Hematopoietic multipotent progenitor cell treated with erythropoietin and hydrocortisone succinate and interleukin-3 and kit ligand, for 4 days (in vitro differentiated cells): ENCODE measurements at regions not wholly inside any gene's neighbourhood (a gene's known extent, or its start where the extent isn't known, plus 50 kb on each side); places are given as distances from the start of the nearest gene placed in this dataset.
A peak's percentile ranks its signal among the peaks of the same experiment; 100 is the strongest.

Experiments
- DNase-seq: peaks from one replicate; pipeline ENCODE4 v3.0.0-alpha.2; 2015

DNA sequence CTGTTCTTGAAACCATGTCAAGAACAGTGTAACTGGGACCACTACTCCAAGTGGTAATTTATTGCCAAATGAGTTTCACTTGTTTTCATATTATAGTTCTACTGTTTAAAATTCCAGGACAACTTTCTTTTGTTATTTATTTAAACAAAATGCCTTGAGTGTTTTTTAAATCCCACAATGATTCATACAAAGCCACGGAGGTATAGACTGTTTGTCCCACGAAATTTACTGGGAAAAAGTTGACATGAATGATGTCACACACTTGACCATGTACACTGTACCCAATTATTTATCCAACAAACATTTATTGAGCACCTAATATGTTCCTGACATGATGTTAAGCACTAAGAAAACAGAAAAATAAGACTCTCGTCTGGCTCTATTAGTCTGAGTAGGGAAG lies 243.9 kb upstream of the SIX2 start:
- DNase-seq: no peak

DNA sequence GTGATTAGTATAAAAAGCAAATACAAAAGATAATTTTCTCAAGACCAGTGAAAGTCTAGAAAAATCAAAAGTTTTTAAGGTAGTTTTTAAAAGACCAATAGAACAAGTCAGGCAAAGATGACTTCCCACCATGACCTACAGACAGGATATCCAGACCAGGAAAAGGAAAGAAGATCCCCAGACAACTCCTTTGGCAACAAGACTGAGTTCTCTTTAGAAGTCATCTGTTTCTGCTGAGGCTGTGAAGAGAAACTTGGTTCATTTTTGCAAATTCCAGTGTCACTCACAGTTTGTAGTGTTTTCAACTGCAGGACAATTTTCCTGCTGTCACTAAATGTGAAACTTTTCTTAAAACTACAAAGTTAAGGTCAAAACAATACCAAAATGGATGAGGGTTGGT lies 240.9 kb upstream of the SIX2 start:
- no peak for DNase-seq

- no peak for DNase-seq
Measured at GRCh38 chr2:45248214-45248613, 239.0 kb upstream of the SIX2 start.

GRCh38 chr2:45244928-45245327 lies 235.7 kb upstream of the SIX2 start:
- DNase-seq: no peak

- no peak for DNase-seq
Measured at GRCh38 chr2:45242161-45242741, 233.0 kb upstream of the SIX2 start.

- DNase-seq: no peak
Measured at GRCh38 chr2:45241061-45241561, 231.9 kb upstream of the SIX2 start.

DNA sequence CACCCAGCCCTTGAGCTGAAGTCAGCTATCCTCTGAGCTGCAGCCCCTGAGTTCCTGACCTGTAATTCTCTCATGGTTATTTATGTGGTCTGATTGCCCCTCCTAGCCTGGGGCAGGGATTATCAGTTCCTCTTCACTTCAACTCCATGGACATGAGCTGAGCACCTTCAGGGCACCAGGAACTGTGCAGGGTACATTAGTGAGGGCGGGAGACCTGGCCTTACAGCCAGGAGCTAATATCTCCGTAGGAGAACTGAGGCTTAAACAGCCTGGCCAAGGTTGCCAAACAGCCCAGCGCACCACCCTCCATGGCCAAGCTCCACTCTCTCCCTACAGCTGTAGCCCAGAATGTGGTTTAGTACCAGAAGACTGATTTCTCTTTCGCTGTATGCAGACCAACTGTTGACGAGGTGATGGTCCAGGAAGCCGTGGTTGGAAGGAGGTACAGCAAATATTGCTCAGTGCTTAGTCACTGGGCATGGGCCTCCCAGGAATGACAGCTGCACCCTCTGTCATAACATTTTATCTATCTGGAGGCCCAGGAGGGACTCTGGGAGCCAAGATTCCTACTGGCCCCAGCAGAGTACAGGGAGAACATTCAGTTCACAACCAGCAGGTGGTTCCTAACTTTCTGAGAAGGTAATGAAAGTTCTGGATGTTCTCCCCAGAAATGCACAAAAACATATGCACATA lies 228.7 kb upstream of the SIX2 start:
- DNase-seq: peak; percentile 51

GRCh38 chr2:45237128-45237527 lies 227.9 kb upstream of the SIX2 start:
- peak; percentile 27 for DNase-seq

GRCh38 chr2:45236268-45236667 lies 227.0 kb upstream of the SIX2 start:
- DNase-seq: no peak

- no peak for DNase-seq
Measured at GRCh38 chr2:45233301-45233700, 224.0 kb upstream of the SIX2 start.

- no peak for DNase-seq
Measured at GRCh38 chr2:45232818-45233217, 223.6 kb upstream of the SIX2 start.

DNA sequence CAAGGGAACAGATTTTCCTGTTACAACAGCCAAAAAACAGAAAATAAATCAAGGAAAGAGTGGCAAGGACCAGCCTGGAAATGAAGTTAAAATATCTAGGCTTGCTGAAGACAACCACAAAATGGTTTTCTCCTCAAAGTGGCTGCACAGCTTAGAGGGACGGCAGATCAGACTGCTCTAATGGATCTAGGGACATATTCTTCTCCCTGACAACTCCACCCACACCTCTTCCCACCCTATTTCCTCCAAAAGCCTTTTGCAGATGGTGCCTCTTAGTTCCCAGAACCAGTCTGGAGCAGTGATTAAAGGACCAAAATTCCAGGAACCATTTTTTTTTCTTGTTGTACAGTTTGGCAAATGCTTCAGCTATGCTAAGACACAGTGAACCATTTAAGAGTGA lies 220.2 kb upstream of the SIX2 start:
- DNase-seq: no peak

DNA sequence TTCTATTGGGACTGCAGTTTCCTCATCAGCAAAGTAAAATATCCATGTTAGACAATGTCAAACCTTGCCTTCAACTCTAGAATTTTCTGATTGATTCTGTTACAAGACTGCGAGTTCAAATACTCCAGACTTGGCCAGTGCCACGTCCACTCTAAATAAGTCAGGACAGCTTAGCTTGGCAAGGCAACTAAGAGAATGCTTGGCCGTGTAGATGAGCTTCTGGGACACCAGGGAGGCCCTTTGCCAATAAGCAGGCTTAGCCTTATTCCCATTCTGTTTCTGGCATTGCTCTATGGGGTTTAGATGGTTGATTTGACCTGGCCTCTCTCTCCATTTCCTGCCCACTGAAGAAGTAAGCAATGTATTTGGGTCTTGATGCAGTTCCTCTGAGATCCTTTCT lies 218.1 kb upstream of the SIX2 start:
- DNase-seq: no peak

DNA sequence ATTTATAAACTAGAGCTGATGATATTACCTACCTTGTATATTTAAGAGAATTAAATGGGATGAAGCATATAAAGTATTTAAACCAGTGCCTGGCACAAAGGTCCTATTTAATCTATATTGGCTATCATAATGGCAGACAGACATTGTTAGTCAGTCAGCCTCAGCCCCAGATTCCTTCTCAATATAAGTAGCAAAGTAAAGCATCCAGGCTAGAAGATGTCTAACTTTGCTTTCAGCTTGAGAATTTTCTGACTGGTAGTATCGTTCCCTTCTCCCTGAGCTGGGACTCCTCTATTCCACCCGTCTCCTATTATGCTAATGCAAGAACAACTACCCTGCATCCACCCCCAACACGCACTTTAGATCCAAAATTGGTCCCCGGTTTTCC lies 215.7 kb upstream of the SIX2 start:
- DNase-seq: no peak

DNA sequence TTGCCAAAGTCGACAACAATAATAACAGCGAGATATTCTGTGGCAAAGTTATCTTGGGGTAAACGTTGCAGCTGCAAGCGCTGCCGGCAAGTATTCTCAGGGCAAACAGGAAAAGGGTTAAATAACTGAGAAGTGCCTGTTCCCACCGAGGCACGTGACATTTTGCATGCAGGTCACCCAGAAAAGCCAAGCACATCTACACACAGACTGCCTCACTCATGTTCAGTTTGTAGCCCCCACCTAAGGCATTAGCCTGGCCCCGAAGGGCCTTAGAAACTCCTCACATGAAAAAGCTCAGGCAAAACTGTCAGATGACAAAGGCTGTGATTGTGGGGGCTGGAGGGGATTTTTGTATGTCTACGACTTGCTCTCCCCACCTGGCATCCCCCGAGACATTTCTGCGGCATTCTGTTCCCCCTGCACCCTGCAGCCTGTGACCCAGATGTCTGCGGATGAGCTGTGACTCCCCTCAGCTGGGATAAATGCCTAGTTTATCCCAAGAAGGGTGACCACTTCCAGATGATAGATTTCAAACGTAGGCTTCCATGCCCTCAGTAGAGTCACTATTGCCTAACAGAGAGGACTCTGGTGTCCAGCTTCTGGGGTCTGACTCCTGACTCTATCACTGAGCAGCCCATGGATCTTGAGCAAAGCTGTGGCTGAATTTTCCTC lies 215.2 kb upstream of the SIX2 start:
- DNase-seq: peak; percentile 34

GRCh38 chr2:45223531-45223930 lies 214.3 kb upstream of the SIX2 start:
- no peak for DNase-seq

DNA sequence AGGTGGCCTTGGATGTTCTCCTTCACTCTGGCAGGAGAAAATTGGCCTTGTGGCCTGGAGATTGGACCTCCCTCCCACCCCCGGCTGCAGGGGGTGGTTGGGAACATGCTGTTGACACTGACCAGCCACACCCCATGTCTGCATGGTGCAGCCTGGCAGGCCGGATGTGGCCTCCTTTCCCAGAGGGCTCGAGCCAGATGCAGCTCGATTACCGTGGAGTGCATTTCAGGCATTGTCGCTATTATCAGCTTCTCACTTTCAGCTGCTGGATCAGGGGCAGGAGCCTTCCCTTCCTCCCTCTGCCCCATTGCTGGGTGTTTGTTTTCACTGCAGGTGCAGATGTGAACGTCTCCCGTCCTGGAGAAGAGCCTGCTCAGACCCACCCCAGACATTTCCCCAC lies 211.0 kb upstream of the SIX2 start:
- peak; percentile 24 for DNase-seq

- DNase-seq: no peak
Measured at GRCh38 chr2:45218931-45219339, 209.7 kb upstream of the SIX2 start.

- no peak for DNase-seq
Measured at GRCh38 chr2:45218297-45218696, 209.0 kb upstream of the SIX2 start.

- DNase-seq: no peak
Measured at GRCh38 chr2:45216118-45216517, 206.9 kb upstream of the SIX2 start.

DNA sequence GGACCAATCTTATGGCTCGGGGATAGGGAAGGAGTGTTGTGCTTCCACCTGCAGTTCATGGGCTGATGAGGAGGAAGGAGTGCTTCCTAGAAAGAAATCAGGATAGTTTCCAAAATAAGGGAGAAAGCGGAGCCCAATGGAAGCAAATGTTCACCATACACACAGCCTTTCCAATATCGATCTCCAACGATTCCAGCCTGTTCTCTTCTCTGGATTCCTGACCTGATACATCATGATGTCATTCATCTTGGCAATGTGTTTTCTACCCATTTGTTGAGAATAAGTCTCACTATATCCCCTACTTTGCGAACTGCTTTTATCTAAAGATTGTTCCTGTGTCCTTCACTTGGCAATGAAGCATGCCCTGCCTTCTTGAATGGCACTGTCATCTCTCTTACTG lies 205.3 kb upstream of the SIX2 start:
- no peak for DNase-seq

DNA sequence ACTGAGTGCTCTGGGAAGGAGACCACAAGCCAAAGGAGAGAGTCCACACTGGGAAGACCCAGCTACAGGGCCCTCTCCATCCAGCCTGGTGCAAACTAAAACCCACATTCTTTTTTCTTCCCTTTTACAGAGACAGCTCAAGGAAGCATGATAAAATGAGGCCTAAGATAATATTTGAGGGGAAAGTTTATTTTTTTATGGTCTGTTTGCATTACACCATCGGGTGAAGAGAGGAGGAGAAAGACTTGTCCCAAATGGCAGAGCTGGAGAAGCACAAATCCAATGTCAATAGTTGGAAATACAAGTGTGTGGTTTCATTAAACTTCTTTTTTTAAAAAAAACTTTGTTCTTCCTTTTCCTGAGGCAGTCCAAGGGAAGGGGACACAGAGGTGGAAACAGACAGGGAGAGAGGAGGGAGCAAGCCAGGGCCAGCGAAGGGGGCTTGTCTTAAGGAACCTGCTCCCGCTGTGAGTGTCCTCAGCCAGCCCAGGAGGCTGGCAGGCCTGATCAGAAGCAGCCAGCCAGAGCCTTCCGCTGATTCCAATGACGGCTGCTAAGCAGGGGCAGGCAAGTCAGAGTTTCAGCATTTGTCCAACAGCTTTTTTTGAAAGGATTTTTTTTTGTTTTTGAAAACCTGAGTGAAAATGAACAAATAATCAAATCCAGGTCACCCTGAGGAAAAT lies 203.8 kb upstream of the SIX2 start:
- no peak for DNase-seq

- DNase-seq: peak; percentile 44
Measured at GRCh38 chr2:45211636-45212035, 202.4 kb upstream of the SIX2 start.
